K562 (cell line): ENCODE measurements at regions not wholly inside any gene's neighbourhood (a gene's known extent, or its start where the extent isn't known, plus 50 kb on each side); places are given as distances from the start of the nearest gene placed in this dataset.

Source experiments
- ATAC-seq: fragments of 200-7000 bp; cut with Tn5 transposase; 3 replicates; pipeline ENCODE4 v1.9.1; 2020; ENCODE audit warnings: moderate library complexity
- BruUV-seq: library from RNA; stranded (reverse); fragments of 400-500 nt; replicated peaks from 2 replicates; lab custom pipeline; 2021; lab: Mats Ljungman, UMichigan
- CTCF ChIA-PET: fragments of 300-600 bp; formaldehyde crosslinking; extraction: SDS; loops from one replicate; lab custom pipeline; 2021; ENCODE audit warnings: low intra/inter-chr PET ratio; lab: Yijun Ruan, JAX
- POLR2A ChIA-PET: fragments of 300-600, 350-650 bp; sonication (Branson Sonifier 250); formaldehyde crosslinking; extraction: SDS; loops from one replicate; lab custom pipeline; 2021; ENCODE audit warnings: antibody characterized with exemption, inconsistent platforms; lab: Yijun Ruan, JAX
- DNase-seq, 4 experiments: peaks; one replicate each; pipeline versions ENCODE4 v3.0.0 to v3.0.0-alpha.2; 2011 to 2018; ENCODE audit warnings: low spot score in 3 of 4, mixed read lengths in 3 of 4; ENCODE audit errors: extremely low read depth in 1 of 4
- FAIRE-seq: peaks from 2 replicates; lab custom pipeline; 2011; peaks lifted over from hg19 to GRCh38; lab: Jason Lieb, UNC
- H2AFZ ChIP-seq: 2 replicates; pipeline ENCODE4 v1.6.0; 2011; ENCODE audit warnings: low read depth, low read length, control low read depth, inconsistent platforms
- H3K27ac ChIP-seq: fragments of 200-600 bp; 3 replicates; pipeline ENCODE4 v1.8.0; 2011; ENCODE audit warnings: low read depth, mild to moderate bottlenecking, control low read depth, inconsistent platforms, low read length, moderate library complexity, mixed read lengths; ENCODE audit errors: extremely low read depth
- H3K27me3 ChIP-seq, 2 experiments: fragments of 300-600 bp in 1 of 2; 2 replicates in 1 of 2; 3 replicates in 1 of 2; pipeline versions ENCODE4 v1.6.0 to v1.8.0; 2011; ENCODE audit warnings: inconsistent platforms in 2 of 2, low read length in 2 of 2, mild to moderate bottlenecking in 1 of 2, mixed read lengths in 1 of 2, moderate library complexity in 1 of 2; ENCODE audit not compliant: control insufficient read depth in 2 of 2, insufficient read depth in 2 of 2
- H3K36me3 ChIP-seq: fragments of 300-600 bp; 3 replicates; pipeline ENCODE4 v1.8.0; 2011; ENCODE audit warnings: mild to moderate bottlenecking, low read length, inconsistent platforms; ENCODE audit not compliant: control insufficient read depth, insufficient read depth
- H3K4me1 ChIP-seq, 2 experiments: fragments of 200-600 bp in 1 of 2; replicated peaks in 1 of 2; 2 replicates in 1 of 2; 3 replicates in 1 of 2; pipeline versions ENCODE4 v1.5.1 to v1.8.0; 2011; ENCODE audit warnings: inconsistent platforms in 2 of 2, low read length in 2 of 2, mild to moderate bottlenecking in 1 of 2, mixed read lengths in 1 of 2, moderate library complexity in 1 of 2; ENCODE audit not compliant: control insufficient read depth in 2 of 2, insufficient read depth in 2 of 2
- H3K4me2 ChIP-seq: 2 replicates; pipeline ENCODE4 v1.6.1; 2011; ENCODE audit warnings: low read length, control low read depth, inconsistent platforms, mixed read lengths; ENCODE audit not compliant: insufficient read depth
- H3K4me3 ChIP-seq: fragments of 200-600 bp; sonication (generic), shearing (Covaris generic); 2 replicates; pipeline ENCODE4 v1.5.1; 2016; ENCODE audit warnings: control low read depth, inconsistent platforms
- H3K79me2 ChIP-seq: fragments of 200-600 bp; 3 replicates; pipeline ENCODE4 v1.8.0; 2011; ENCODE audit warnings: low read length, inconsistent platforms; ENCODE audit not compliant: control insufficient read depth, insufficient read depth
- H3K9ac ChIP-seq, 2 experiments: 2 replicates each; pipeline versions ENCODE4 v1.6.0 to v1.6.1; 2011; ENCODE audit warnings: low read depth in 2 of 2, low read length in 2 of 2, control low read depth in 1 of 2, inconsistent platforms in 1 of 2, mild to moderate bottlenecking in 1 of 2, mixed read lengths in 1 of 2; ENCODE audit not compliant: insufficient read depth in 1 of 2
- H3K9me1 ChIP-seq: one replicate; pipeline ENCODE4 v1.6.0; 2011; ENCODE audit warnings: inconsistent platforms, mild to moderate bottlenecking, low read length, moderate library complexity; ENCODE audit not compliant: control insufficient read depth, insufficient read depth
- H3K9me3 ChIP-seq: replicated peaks from 2 replicates; pipeline ENCODE4 v1.5.1; 2011; ENCODE audit warnings: low read depth, low read length, inconsistent platforms; ENCODE audit not compliant: control insufficient read depth, insufficient read depth
- H4K20me1 ChIP-seq: replicated peaks from 2 replicates; pipeline ENCODE4 v1.6.1; 2011; ENCODE audit warnings: low read length, inconsistent platforms, mixed read lengths; ENCODE audit not compliant: control insufficient read depth, insufficient read depth
- BCLAF1 ChIP-seq, 2 experiments: fragments of 450-650 bp in 1 of 2; IDR thresholded peaks; 2 replicates each; pipeline ENCODE4 v1.6.1; 2011 to 2017; ENCODE audit warnings: low read depth in 2 of 2, antibody characterized with exemption in 1 of 2, borderline replicate concordance in 1 of 2, low read length in 1 of 2, mild to moderate bottlenecking in 1 of 2, mixed read lengths in 1 of 2; ENCODE audit not compliant: control insufficient read depth in 1 of 2
- EZH2 ChIP-seq: IDR thresholded peaks from 2 replicates; pipeline ENCODE4 v1.6.1; 2012; ENCODE audit warnings: low read depth, mild to moderate bottlenecking, inconsistent platforms, low read length, borderline replicate concordance
- MNT ChIP-seq, 2 experiments: fragments of 450-650 bp; conservative IDR thresholded peaks; 2 replicates each; pipeline ENCODE4 v1.6.1; 2017; ENCODE audit warnings: mild to moderate bottlenecking in 2 of 2, moderate library complexity in 2 of 2
- POLR3A ChIP-seq: IDR thresholded peaks from 2 replicates; pipeline ENCODE4 v1.6.1; 2011; ENCODE audit warnings: borderline replicate concordance, mild to moderate bottlenecking, moderate library complexity; ENCODE audit not compliant: insufficient read length, insufficient read depth; ENCODE audit errors: extremely low read depth
- USF1 ChIP-seq: sonication (generic); formaldehyde crosslinking; IDR thresholded peaks from 2 replicates; pipeline ENCODE4 v1.9.0; 2022; ENCODE audit warnings: mild to moderate bottlenecking, missing genetic modification reagents
- ZBTB2 ChIP-seq: fragments of 450-650 bp; IDR thresholded peaks from 2 replicates; pipeline ENCODE4 v1.6.1; 2016; ENCODE audit warnings: antibody characterized with exemption
- ZFX ChIP-seq: sonication (generic); formaldehyde crosslinking; IDR thresholded peaks from 2 replicates; pipeline ENCODE4 v1.8.0; 2022; ENCODE audit warnings: mild to moderate bottlenecking, missing genetic modification reagents, moderate library complexity
- ZNF224 ChIP-seq: sonication (generic); formaldehyde crosslinking; IDR thresholded peaks from 2 replicates; pipeline ENCODE4 v1.8.0; 2022; ENCODE audit warnings: mild to moderate bottlenecking, missing genetic modification reagents
- WGBS: fragments of 100-300 bp; shearing (Covaris generic); methylation state at CpG from one replicate; pipeline ENCODE4 v1.1.6; 2016; ENCODE audit warnings: low coverage, mixed read lengths; ENCODE audit not compliant: insufficient coverage; ENCODE audit errors: missing lambda C conversion rate; 5-methylcytosine and 5-hydroxymethylcytosine counted together
- in situ Hi-C: fragments of 300-500 bp; cut with MboI; formaldehyde crosslinking; loops from 4 replicates; pipeline ENCODE4 v1.15.0; 2018; ENCODE audit warnings: inconsistent platforms, mixed read lengths
- intact Hi-C: fragments of 100-400 bp; cut with micrococcal nuclease; formaldehyde crosslinking; loops from 2 replicates; pipeline ENCODE4 v1.14.2; 2022

- Histone ChIP-seq H3K79me2 (no peaks in the 10 kb centered on the region), H3K9ac (no peak overlapping the region), H4K20me1 (no peaks in the 10 kb centered on the region), H2AFZ (no peak overlapping the region), H3K4me1 (no peaks in the 10 kb centered on the region), H3K4me3 (no peak overlapping the region), H3K36me3 (no peaks in the 10 kb centered on the region), H3K4me2 (no peak overlapping the region), H3K9me3 (peaks cover 4% of the 10 kb centered on the region; the same call in 1 of the 2 replicates), H3K27me3 (no peaks in the 10 kb centered on the region; a peak in 1 of 5 replicates), H3K27ac (no peak overlapping the region), H3K9me1 (no peaks in the 10 kb centered on the region)
- in situ Hi-C loops: no loop called here
- CTCF ChIA-PET: interaction anchor here (0.6 kb wide), 1 partner anchor 10 kb away, joined by 3 read pairs; no protein-coding TSS in a partner anchor
- intact Hi-C loops: no loop called here
- FAIRE-seq (no peak), DNase-seq (no peak), ATAC-seq (no peak)
- WGBS: under 1% methylated on average over 16 of the region's 16 CpGs
- BruUV-seq: no TSS peak
- POLR2A ChIA-PET: interaction anchor here (0.5 to 1.3 kb wide), 4 partner anchors 11 to 511 kb away, joined by 3 to 4 read pairs (median 3); no protein-coding TSS in a partner anchor
- TF ChIP-seq ZFX (CRISPR knock-in tag) (no peak), MNT (conservative IDR thresholded peaks at IDR 0.05) (no peak), USF1 (no peak), ZBTB2 (no peak), POLR3A (no peak), ZNF224 (CRISPR knock-in tag) (no peak), EZH2 (no peak), BCLAF1 (IDR thresholded peaks at IDR 0.05; ENCODE audit: borderline replicate concordance in 1 of 2, control insufficient read depth in 1 of 2, low read depth in 2 of 2, low read length in 1 of 2) (no peak)
Observed at GRCh38 chr1:29557701-29558600, 321.6 kb downstream of the PTPRU start.
